ENCODE measurements at regions not wholly inside any gene's neighbourhood (a gene's known extent, or its start where the extent isn't known, plus 50 kb on each side); places are given as distances from the start of the nearest gene placed in this dataset.
"Not testable (repeated sequence)": the region's sequence is repeated elsewhere in the genome, so short reads cannot be mapped to it uniquely, and the experiment has no call there.

DNA sequence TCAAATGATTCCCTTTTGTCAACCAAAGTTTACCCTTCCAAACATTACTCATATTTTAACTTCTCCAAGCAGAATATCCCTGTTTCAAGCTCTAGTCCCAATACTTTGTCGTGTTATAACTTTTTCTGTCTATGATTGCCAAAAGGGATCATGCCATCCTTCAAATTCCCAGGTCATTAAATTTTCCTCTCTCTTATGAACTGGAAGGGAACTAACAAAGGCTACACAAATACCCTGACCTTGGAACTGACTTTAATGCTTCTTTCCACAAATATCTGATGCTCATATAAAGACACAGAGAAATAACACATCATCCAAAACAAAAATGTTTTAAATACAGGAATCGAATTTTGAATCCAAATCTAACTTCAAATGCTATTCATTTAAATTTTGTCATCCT lies 1352.7 kb downstream of the CDH11 start:
- intact Hi-C loops (cut with DNase I; ENCODE audit: low total_unique reads), result no loop called here

GRCh38 chr16:63760246-63760645 lies 1361.6 kb downstream of the CDH11 start:
- H3K27me3 ChIP-seq; H3K4me1 ChIP-seq; H3K9me3 ChIP-seq; H3K27ac ChIP-seq; intact Hi-C loops (cut with DNase I; ENCODE audit: low total_unique reads); H3K4me3 ChIP-seq; DNase-seq; H3K36me3 ChIP-seq: not testable (repeated sequence)
- WGBS, 5 donors, result 78 to 89% (median 85%) methylated on average over 11 of the region's 11 CpGs

More for the DNA sequence above, 1352.7 kb downstream of the CDH11 start:
- H3K27me3 ChIP-seq, result no peaks in the 10 kb centered on the region
- no peaks in the 10 kb centered on the region for H3K9me3 ChIP-seq
- no peak for DNase-seq
- H3K4me3 ChIP-seq, result no peak overlapping the region
- no peaks in the 10 kb centered on the region for H3K36me3 ChIP-seq
- TF ChIP-seq POLR2AphosphoS5 (IDR thresholded peaks at IDR 0.05) (no peak), EP300 (IDR thresholded peaks at IDR 0.05) (no peak), CTCF (IDR thresholded peaks at IDR 0.05) (no peak), POLR2A (IDR thresholded peaks at IDR 0.05) (no peak)
- WGBS, 5 donors, result 52 to 77% (median 63%) methylated on average over 2 of the region's 2 CpGs
- no peaks in the 10 kb centered on the region for H3K4me1 ChIP-seq
- no peak overlapping the region for H3K27ac ChIP-seq

DNA sequence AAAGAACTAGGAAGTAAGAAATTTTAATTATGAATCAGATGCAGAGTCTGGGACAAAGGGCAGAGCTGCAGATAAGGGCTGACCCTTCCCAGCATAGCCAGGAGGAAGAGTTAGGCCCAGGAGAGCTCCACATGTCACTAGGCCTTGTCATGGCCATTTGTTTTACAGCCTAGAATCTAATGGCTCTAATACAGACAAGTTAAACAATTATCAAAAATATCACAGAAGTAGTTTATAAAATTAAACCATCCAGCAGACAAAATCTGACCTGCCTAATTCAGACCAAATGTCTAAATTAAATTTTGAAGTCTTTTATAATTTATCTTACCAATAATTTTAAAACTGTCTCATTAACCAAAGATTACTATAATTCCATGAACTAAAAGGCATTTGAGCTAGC lies 1369.5 kb downstream of the CDH11 start:
- Histone ChIP-seq H3K4me3 (no peak overlapping the region), H3K9me3 (no peaks in the 10 kb centered on the region), H3K27ac (no peak overlapping the region), H3K4me1 (no peaks in the 10 kb centered on the region), H3K27me3 (no peaks in the 10 kb centered on the region), H3K36me3 (no peaks in the 10 kb centered on the region)
- intact Hi-C loops (cut with DNase I; ENCODE audit: low total_unique reads), result no loop called here
- no peak for DNase-seq
- TF ChIP-seq CTCF (IDR thresholded peaks at IDR 0.05) (no peak), POLR2A (IDR thresholded peaks at IDR 0.05) (no peak), POLR2AphosphoS5 (IDR thresholded peaks at IDR 0.05) (no peak), EP300 (IDR thresholded peaks at IDR 0.05) (no peak)

DNA sequence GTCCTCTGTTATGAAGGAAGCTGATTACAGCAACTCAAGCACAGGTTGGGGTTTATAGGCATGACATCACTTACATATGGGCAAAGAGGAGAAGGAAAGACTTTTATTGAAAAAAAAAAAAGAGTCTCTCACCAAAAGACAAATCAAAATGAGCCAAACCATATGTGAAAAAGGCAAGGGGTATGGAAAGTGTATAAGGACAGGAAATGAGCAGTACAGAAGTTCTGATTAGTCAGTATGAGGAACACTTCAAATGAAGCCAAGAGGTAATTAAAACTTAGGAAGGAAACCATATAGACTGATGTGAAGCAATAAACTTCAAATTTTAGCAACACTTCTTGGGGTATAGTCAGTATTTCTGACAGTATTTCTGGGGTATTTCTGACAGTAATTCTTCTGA lies 1372.6 kb downstream of the CDH11 start:
- no peak for DNase-seq
- TF ChIP-seq CTCF (IDR thresholded peaks at IDR 0.05) (no peak), POLR2A (IDR thresholded peaks at IDR 0.05) (no peak), POLR2AphosphoS5 (IDR thresholded peaks at IDR 0.05) (no peak), EP300 (IDR thresholded peaks at IDR 0.05) (no peak)
- no peaks in the 10 kb centered on the region for H3K4me1 ChIP-seq
- no peaks in the 10 kb centered on the region for H3K36me3 ChIP-seq
- intact Hi-C loops (cut with DNase I; ENCODE audit: low total_unique reads), result no loop called here
- H3K9me3 ChIP-seq, result no peaks in the 10 kb centered on the region
- no peaks in the 10 kb centered on the region for H3K27me3 ChIP-seq
- no peak overlapping the region for H3K27ac ChIP-seq
- H3K4me3 ChIP-seq, result no peak overlapping the region

DNA sequence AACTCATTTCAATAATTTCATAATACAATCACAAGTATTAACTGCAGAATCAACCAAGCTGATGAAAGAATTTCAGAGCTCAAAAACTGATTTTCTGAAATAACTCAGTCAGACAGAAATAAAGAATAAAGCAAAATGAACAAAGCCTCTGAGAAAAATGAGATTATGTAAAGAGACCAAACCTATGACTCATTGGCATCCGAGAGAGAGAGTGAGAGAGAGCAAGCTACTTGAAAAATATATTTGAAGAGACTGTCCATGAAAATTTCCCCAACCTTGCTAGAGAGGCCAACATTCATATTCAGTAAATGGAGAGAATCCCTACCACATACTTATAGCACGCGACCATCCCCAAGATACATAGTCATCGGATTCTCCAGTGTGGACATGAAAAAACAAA lies 1376.4 kb downstream of the CDH11 start:
- intact Hi-C loops (cut with DNase I; ENCODE audit: low total_unique reads), result no loop called here
- H3K27me3 ChIP-seq, result no peaks in the 10 kb centered on the region
- no peaks in the 10 kb centered on the region for H3K4me1 ChIP-seq
- H3K4me3 ChIP-seq, result no peak overlapping the region
- TF ChIP-seq EP300 (IDR thresholded peaks at IDR 0.05), result no peak
- no peak for TF ChIP-seq POLR2AphosphoS5 (IDR thresholded peaks at IDR 0.05)
- no peak for TF ChIP-seq POLR2A (IDR thresholded peaks at IDR 0.05)
- no peak for TF ChIP-seq CTCF (IDR thresholded peaks at IDR 0.05)
- H3K36me3 ChIP-seq, result no peaks in the 10 kb centered on the region
- no peak overlapping the region for H3K27ac ChIP-seq
- WGBS, 5 donors, result 84 to 92% (median 87%) methylated on average over 4 of the region's 4 CpGs
- no peak for DNase-seq
- H3K9me3 ChIP-seq, result no peaks in the 10 kb centered on the region

Measured in stomach (tissue), 8 donors.